HG03025 (cell line): ENCODE measurements at regions not wholly inside any gene's neighbourhood (a gene's known extent, or its start where the extent isn't known, plus 50 kb on each side); places are given as distances from the start of the nearest gene placed in this dataset.
"Not testable (repeated sequence)": the region's sequence is repeated elsewhere in the genome, so short reads cannot be mapped to it uniquely, and the experiment has no call there.

ENCODE experiments used
- ATAC-seq: cut with Tn5 transposase; IDR thresholded peaks from one replicate; pipeline ENCODE4 v1.9.1; 2021; ENCODE audit warnings: mild to moderate bottlenecking, moderate library complexity; ENCODE audit not compliant: unreplicated experiment, low FRiP score

GRCh38 chr6:97347111-97347510 lies 64.1 kb upstream of the MMS22L start:
- ATAC-seq = no peak

GRCh38 chr6:97361286-97361685 lies 78.3 kb upstream of the MMS22L start:
- no peak for ATAC-seq

- ATAC-seq = no peak
Measured at GRCh38 chr6:97364327-97364726, 81.3 kb upstream of the MMS22L start.

- not testable (repeated sequence) for ATAC-seq
Measured at GRCh38 chr6:97382071-97382470, 99.1 kb upstream of the MMS22L start.

GRCh38 chr6:97392735-97393134 lies 109.7 kb upstream of the MMS22L start:
- ATAC-seq = no peak

GRCh38 chr6:97394160-97394748 lies 111.2 kb upstream of the MMS22L start:
- peak; percentile 75 for ATAC-seq

GRCh38 chr6:97396880-97397279 lies 113.9 kb upstream of the MMS22L start:
- no peak for ATAC-seq

GRCh38 chr6:97399208-97399607 lies 116.2 kb upstream of the MMS22L start:
- no peak for ATAC-seq

- ATAC-seq = no peak
Measured at GRCh38 chr6:97401533-97401932, 118.5 kb upstream of the MMS22L start.

- ATAC-seq = no peak
Measured at GRCh38 chr6:97405818-97406409, 122.9 kb upstream of the MMS22L start.

- ATAC-seq = no peak
Measured at GRCh38 chr6:97406633-97407032, 123.6 kb upstream of the MMS22L start.

- no peak for ATAC-seq
Measured at GRCh38 chr6:97411610-97412009, 128.6 kb upstream of the MMS22L start.

- ATAC-seq = no peak
Measured at GRCh38 chr6:97412511-97412910, 129.5 kb upstream of the MMS22L start.

- ATAC-seq = no peak
Measured at GRCh38 chr6:97422171-97422570, 139.2 kb upstream of the MMS22L start.

- ATAC-seq = no peak
Measured at GRCh38 chr6:97423190-97423589, 140.2 kb upstream of the MMS22L start.

GRCh38 chr6:97427648-97428047 lies 144.6 kb upstream of the MMS22L start:
- no peak for ATAC-seq

GRCh38 chr6:97437087-97437486 lies 154.1 kb upstream of the MMS22L start:
- peak; percentile 62 for ATAC-seq

- no peak for ATAC-seq
Measured at GRCh38 chr6:97438011-97438671, 155.1 kb upstream of the MMS22L start.

- ATAC-seq = no peak
Measured at GRCh38 chr6:97440590-97441176, 157.7 kb upstream of the MMS22L start.

GRCh38 chr6:97443408-97444080 lies 160.5 kb upstream of the MMS22L start:
- ATAC-seq = no peak

- ATAC-seq = no peak
Measured at GRCh38 chr6:97445407-97445806, 162.4 kb upstream of the MMS22L start.
